Effector memory CD4-positive, alpha-beta T cell (primary cell): ENCODE measurements at regions not wholly inside any gene's neighbourhood (a gene's known extent, or its start where the extent isn't known, plus 50 kb on each side); places are given as distances from the start of the nearest gene placed in this dataset.

Experiments
- DNase-seq, 3 donors: peaks; one replicate each; pipeline ENCODE4 v3.0.0-alpha.2; 2020
- H3K27ac ChIP-seq: 2 replicates; pipeline ENCODE4 v1.7.0; 2013; ENCODE audit warnings: mild to moderate bottlenecking, low read length, moderate library complexity; ENCODE audit not compliant: insufficient read depth, poor library complexity, severe bottlenecking
- H3K27me3 ChIP-seq: replicated peaks from 2 replicates; pipeline ENCODE4 v1.7.0; 2013; ENCODE audit warnings: mild to moderate bottlenecking, low read length; ENCODE audit not compliant: insufficient read depth, control insufficient read depth, poor library complexity, severe bottlenecking
- H3K36me3 ChIP-seq: 2 replicates; pipeline ENCODE4 v1.7.0; 2013; ENCODE audit warnings: mild to moderate bottlenecking, low read length, moderate library complexity; ENCODE audit not compliant: control insufficient read depth, insufficient read depth
- H3K4me1 ChIP-seq: 2 replicates; pipeline ENCODE4 v1.7.0; 2013; ENCODE audit warnings: low read length, mild to moderate bottlenecking; ENCODE audit not compliant: control insufficient read depth, insufficient read depth, poor library complexity, severe bottlenecking
- H3K4me3 ChIP-seq: 2 replicates; pipeline ENCODE4 v1.7.0; 2013; ENCODE audit warnings: low read length, low read depth, mild to moderate bottlenecking; ENCODE audit not compliant: insufficient read depth, poor library complexity, severe bottlenecking
- H3K9me3 ChIP-seq: 2 replicates; pipeline ENCODE4 v1.7.0; 2013; ENCODE audit warnings: mild to moderate bottlenecking, low read length, moderate library complexity; ENCODE audit not compliant: control insufficient read depth

DNA sequence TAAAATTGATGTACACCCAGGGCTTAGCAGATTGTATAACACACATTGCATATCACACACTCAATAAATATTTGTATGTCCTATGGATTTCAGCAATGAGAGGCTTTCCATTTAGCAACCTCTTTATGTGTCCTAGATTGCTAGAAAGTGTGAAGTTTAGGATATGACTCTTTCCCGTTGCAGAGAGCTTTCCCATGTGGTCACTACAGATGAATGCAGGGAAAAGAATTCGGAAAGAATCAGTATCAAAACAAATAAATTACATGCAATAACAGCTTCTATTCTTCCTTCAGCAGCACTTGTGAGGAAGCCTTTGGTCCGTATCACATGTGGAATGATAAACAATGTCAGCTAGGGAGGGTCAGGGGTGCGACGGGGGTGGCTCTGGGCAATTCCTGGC lies 870.1 kb downstream of the C6orf118 start:
- H3K4me1 ChIP-seq, result no peaks in the 10 kb centered on the region
- H3K36me3 ChIP-seq, result no peaks in the 10 kb centered on the region
- H3K4me3 ChIP-seq, result no peak overlapping the region
- no peak for DNase-seq
- no peak overlapping the region for H3K27ac ChIP-seq
- H3K9me3 ChIP-seq, result no peaks in the 10 kb centered on the region
- no peaks in the 10 kb centered on the region for H3K27me3 ChIP-seq

DNA sequence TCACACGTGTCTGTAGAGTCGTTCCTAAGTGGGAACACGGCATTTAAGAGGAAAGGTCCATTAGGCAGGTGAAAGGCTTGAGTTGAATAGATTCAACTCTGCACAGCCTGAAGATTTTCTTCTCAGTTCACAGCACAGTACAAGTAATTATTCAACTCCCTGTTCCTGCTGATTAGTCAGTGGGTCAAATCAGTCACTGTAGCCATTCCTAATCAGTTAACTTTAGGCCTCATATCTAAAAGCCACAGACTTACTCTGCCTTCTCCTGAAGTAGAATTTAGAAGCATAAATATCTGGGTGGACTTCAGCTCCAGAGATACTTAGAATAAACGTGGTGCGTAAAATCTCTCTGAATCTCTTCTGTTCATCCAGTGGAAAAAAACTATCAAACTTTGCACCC lies 872.4 kb downstream of the C6orf118 start:
- Histone ChIP-seq H3K4me3 (no peak overlapping the region), H3K27me3 (no peaks in the 10 kb centered on the region), H3K36me3 (no peaks in the 10 kb centered on the region), H3K27ac (no peak overlapping the region), H3K4me1 (no peaks in the 10 kb centered on the region), H3K9me3 (no peaks in the 10 kb centered on the region)
- no peak for DNase-seq

DNA sequence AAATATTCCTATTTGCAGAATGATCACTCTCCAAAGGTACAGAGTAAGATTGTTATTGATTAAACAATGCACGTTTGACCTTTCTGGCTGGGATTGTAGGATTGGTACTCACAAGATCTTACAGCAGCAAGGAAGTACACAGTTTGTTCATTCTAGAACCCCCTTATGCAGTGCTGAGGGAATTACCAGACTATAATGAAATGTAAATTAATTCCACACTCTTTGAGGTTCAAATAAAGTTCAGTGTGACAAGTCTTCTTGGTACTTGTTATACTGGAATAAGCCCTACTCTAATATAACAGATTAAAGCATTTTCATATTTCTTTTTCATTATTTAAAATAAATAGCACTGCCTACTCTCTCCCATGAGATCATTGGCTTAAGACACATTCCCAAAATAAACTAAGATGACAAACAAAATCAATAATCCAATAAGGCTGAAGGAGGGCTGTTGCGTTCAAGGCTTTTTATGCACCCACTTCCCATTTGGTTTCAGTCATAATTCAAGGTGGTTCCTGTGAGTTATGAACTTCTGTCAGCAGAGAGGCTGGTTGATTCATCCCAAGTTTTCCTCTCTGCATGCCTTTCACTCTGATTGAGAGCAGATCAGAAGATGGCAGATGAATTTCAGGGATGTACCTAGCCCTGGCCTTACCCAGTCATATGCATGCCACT lies 881.5 kb downstream of the C6orf118 start:
- H3K4me1 ChIP-seq, result no peaks in the 10 kb centered on the region

DNA sequence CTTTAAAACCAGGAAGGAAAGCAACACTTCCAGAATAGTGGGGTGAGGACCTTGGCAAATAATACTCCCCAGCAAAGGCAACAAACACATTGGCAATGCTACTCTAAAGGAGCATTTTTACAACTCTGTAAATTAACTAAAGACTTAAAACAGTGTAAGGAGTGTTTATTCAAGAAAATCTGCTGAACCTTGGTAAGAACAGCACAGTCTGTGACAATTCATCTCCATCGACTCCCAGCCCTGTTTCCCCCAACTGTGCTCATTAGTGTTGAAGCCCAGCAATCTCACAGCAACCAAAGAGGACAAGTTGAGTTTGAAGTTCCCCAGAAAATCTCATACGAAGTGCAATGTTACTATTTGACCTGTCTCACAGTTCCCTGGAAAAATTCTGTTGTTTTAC lies 884.9 kb downstream of the C6orf118 start:
- no peaks in the 10 kb centered on the region for H3K4me1 ChIP-seq
- no peaks in the 10 kb centered on the region for H3K36me3 ChIP-seq
- H3K9me3 ChIP-seq, result no peaks in the 10 kb centered on the region
- no peak overlapping the region for H3K27ac ChIP-seq
- H3K27me3 ChIP-seq, result no peaks in the 10 kb centered on the region
- no peak for DNase-seq
- H3K4me3 ChIP-seq, result no peak overlapping the region

More for the DNA sequence above, 881.5 kb downstream of the C6orf118 start:
- Histone ChIP-seq H3K9me3 (no peaks in the 10 kb centered on the region), H3K36me3 (no peaks in the 10 kb centered on the region), H3K4me3 (no peak overlapping the region), H3K27ac (no peak overlapping the region), H3K27me3 (no peaks in the 10 kb centered on the region)
- DNase-seq, result no peak

DNA sequence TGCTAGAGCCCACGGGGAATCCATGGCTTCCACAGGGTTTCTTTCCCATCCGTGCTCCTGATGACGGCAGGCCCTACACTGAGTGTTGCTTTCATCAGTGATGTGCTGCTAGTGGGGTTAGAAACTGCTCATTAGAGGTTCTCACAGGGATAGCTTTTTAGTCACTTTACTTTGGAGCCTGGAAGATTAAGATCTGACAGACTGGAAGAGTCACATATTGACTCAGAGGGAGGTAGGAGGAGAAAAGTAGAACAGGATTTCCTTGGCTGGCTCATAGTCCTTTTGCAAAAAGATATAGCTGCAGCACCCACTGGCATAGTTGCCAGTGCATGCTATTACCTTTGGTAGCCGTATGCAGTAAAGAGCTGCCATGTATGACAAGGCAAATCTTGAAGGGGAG lies 890.3 kb downstream of the C6orf118 start:
- Histone ChIP-seq H3K4me3 (no peak overlapping the region), H3K9me3 (no peaks in the 10 kb centered on the region), H3K4me1 (no peaks in the 10 kb centered on the region), H3K27ac (no peak overlapping the region), H3K36me3 (no peaks in the 10 kb centered on the region), H3K27me3 (no peaks in the 10 kb centered on the region)
- DNase-seq, result no peak

DNA sequence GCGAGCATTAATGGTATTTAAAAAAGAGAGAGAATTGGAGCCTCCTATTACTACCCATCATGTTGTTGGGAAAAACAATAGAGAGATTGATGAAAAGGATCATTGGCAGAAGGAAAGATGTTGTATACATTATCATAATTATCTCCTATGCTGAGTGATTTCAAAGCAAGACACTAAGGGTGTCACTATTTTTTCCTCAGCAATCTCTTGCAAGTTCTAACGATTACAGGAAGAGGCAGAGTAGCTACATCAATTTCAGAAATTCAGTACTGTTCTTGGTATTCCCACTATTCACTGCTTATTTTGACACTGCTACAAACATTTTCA lies 891.2 kb downstream of the C6orf118 start:
- H3K4me1 ChIP-seq, result no peaks in the 10 kb centered on the region
- no peak for DNase-seq
- no peaks in the 10 kb centered on the region for H3K27me3 ChIP-seq
- no peaks in the 10 kb centered on the region for H3K36me3 ChIP-seq
- no peak overlapping the region for H3K4me3 ChIP-seq
- no peaks in the 10 kb centered on the region for H3K9me3 ChIP-seq
- no peak overlapping the region for H3K27ac ChIP-seq

DNA sequence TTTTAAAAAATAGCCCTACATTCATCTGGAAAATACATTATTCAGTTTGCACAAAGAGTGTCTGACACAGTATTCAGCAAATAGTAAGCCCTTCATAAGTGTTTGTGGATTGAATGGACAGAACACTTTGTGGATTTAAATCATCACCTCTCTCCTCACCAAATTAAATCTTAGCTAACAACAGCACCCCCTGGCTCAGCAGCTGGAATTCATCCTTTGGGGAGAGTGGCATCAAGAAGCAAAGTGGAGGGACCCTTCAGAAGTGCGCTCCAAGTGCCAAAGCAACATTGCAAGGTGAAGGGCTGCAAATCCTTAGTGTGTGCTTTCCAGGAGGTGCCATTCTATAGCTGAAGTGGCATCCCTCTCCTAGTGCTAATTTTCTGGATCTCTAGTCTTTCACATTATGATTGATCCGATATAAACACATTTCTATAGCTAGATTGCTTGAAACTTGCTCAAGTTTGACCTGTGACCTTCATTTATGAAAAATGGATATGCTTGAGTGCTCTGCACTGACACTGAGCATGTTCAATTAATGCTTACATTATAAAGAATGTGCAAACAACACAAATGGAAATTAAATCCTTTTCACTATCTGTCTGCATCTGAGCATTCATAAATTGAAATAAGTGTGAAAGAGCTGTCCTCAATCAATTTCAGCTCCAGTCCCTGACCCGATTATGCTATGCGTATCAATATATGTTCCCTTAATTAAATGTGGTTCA lies 891.7 kb downstream of the C6orf118 start:
- H3K27ac ChIP-seq, result no peak overlapping the region
- H3K4me3 ChIP-seq, result no peak overlapping the region
- no peaks in the 10 kb centered on the region for H3K27me3 ChIP-seq

DNA sequence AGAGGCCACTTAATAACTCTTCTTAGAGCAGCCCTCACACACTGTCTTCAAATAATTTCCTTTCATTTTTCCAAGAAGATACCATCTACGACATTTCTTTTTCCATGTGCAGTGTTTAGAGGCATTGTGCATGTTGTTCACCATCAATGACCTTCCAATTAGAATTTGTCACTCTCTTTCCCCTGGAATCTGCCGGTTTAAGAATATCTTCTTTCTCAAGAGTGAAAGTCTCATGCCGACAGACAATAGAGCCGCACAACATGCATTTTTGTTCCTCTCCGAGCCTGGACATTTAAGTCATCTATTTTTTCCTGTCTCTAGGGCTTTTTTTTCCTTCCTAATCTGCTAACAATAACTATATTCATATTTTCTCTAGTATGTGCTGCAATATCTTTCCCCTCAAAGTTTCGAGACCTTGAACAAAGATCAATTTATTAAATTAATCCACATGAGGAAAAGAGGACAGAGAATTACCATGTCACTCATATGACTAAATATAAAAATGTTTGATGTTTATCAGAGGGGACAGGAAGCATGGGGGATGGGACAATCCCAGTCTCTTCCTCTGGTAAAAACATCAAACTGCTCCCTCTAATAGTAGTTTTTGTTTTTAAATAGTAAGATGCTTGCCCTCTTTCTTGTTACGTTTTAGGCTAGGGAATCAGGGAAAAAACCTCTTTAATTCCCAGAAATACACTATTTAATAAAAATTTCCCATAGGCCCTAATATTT lies 893.4 kb downstream of the C6orf118 start:
- no peaks in the 10 kb centered on the region for H3K36me3 ChIP-seq
- no peaks in the 10 kb centered on the region for H3K27me3 ChIP-seq
- DNase-seq, result no peak
- no peak overlapping the region for H3K4me3 ChIP-seq
- no peak overlapping the region for H3K27ac ChIP-seq
- H3K4me1 ChIP-seq, result no peaks in the 10 kb centered on the region
- H3K9me3 ChIP-seq, result no peaks in the 10 kb centered on the region

More for the DNA sequence above, 891.7 kb downstream of the C6orf118 start:
- Histone ChIP-seq H3K9me3 (no peaks in the 10 kb centered on the region), H3K36me3 (no peaks in the 10 kb centered on the region), H3K4me1 (no peaks in the 10 kb centered on the region)
- no peak for DNase-seq

DNA sequence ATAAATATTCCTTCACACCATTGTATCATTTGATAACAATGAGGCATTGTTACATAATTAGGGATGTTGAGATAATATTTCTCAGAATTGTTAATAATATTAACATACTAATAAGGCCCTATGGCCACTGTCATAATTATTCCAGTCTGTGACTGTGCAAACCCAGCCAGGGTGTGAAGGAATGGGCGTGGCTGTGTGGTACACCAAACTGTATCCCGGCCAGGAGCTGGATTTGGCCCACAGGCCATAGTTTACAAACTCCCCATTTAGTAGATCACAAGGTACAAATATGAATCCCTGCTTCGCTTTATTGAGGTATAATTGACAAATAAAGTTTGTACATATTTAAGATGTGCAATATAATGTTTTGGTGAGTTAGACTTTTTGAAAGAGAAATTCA lies 894.7 kb downstream of the C6orf118 start:
- Histone ChIP-seq H3K36me3 (no peaks in the 10 kb centered on the region), H3K4me3 (no peak overlapping the region), H3K4me1 (no peaks in the 10 kb centered on the region), H3K27ac (no peak overlapping the region), H3K9me3 (no peaks in the 10 kb centered on the region), H3K27me3 (no peaks in the 10 kb centered on the region)
- no peak for DNase-seq

DNA sequence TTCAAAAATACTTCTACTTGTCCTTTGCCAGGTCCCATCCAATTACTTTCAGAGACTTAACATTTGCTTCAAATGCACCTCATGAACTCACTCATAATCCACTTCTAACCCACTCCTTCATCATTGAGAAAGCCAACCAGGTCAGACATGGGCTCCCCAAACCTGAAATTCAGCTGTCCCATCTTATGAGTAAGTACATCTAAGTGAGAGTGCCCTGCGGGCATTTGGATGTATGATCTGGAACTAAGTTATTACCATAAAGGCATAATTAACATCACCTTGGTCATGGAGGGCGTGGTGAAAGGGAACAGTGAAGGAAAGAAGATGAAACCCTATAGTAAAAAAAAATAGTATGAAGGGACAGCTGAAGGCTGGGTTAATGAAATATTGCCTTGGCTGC lies 896.8 kb downstream of the C6orf118 start:
- Histone ChIP-seq H3K27me3 (no peaks in the 10 kb centered on the region), H3K4me3 (no peak overlapping the region), H3K9me3 (no peaks in the 10 kb centered on the region), H3K4me1 (no peaks in the 10 kb centered on the region), H3K27ac (no peak overlapping the region), H3K36me3 (no peaks in the 10 kb centered on the region)
- DNase-seq, result no peak
